K562 (cell line): ENCODE measurements at regions not wholly inside any gene's neighbourhood (a gene's known extent, or its start where the extent isn't known, plus 50 kb on each side); places are given as distances from the start of the nearest gene placed in this dataset.

Experiments
- ATAC-seq: fragments of 200-7000 bp; cut with Tn5 transposase; 3 replicates; pipeline ENCODE4 v1.9.1; 2020; ENCODE audit warnings: moderate library complexity
- BruUV-seq: library from RNA; stranded (reverse); fragments of 400-500 nt; replicated peaks from 2 replicates; lab custom pipeline; 2021; lab: Mats Ljungman, UMichigan
- CTCF ChIA-PET: fragments of 300-600 bp; formaldehyde crosslinking; extraction: SDS; loops from one replicate; lab custom pipeline; 2021; ENCODE audit warnings: low intra/inter-chr PET ratio; lab: Yijun Ruan, JAX
- POLR2A ChIA-PET: fragments of 300-600, 350-650 bp; sonication (Branson Sonifier 250); formaldehyde crosslinking; extraction: SDS; loops from one replicate; lab custom pipeline; 2021; ENCODE audit warnings: antibody characterized with exemption, inconsistent platforms; lab: Yijun Ruan, JAX
- DNase-seq, 4 experiments: peaks; one replicate each; pipeline versions ENCODE4 v3.0.0 to v3.0.0-alpha.2; 2011 to 2018; ENCODE audit warnings: low spot score in 3 of 4, mixed read lengths in 3 of 4; ENCODE audit errors: extremely low read depth in 1 of 4
- FAIRE-seq: peaks from 2 replicates; lab custom pipeline; 2011; peaks lifted over from hg19 to GRCh38; lab: Jason Lieb, UNC
- H2AFZ ChIP-seq: 2 replicates; pipeline ENCODE4 v1.6.0; 2011; ENCODE audit warnings: low read depth, low read length, control low read depth, inconsistent platforms
- H3K27ac ChIP-seq: fragments of 200-600 bp; 3 replicates; pipeline ENCODE4 v1.8.0; 2011; ENCODE audit warnings: low read depth, mild to moderate bottlenecking, control low read depth, inconsistent platforms, low read length, moderate library complexity, mixed read lengths; ENCODE audit errors: extremely low read depth
- H3K27me3 ChIP-seq, 2 experiments: fragments of 300-600 bp in 1 of 2; 2 replicates in 1 of 2; 3 replicates in 1 of 2; pipeline versions ENCODE4 v1.6.0 to v1.8.0; 2011; ENCODE audit warnings: inconsistent platforms in 2 of 2, low read length in 2 of 2, mild to moderate bottlenecking in 1 of 2, mixed read lengths in 1 of 2, moderate library complexity in 1 of 2; ENCODE audit not compliant: control insufficient read depth in 2 of 2, insufficient read depth in 2 of 2
- H3K36me3 ChIP-seq: fragments of 300-600 bp; 3 replicates; pipeline ENCODE4 v1.8.0; 2011; ENCODE audit warnings: mild to moderate bottlenecking, low read length, inconsistent platforms; ENCODE audit not compliant: control insufficient read depth, insufficient read depth
- H3K4me1 ChIP-seq, 2 experiments: fragments of 200-600 bp in 1 of 2; replicated peaks in 1 of 2; 2 replicates in 1 of 2; 3 replicates in 1 of 2; pipeline versions ENCODE4 v1.5.1 to v1.8.0; 2011; ENCODE audit warnings: inconsistent platforms in 2 of 2, low read length in 2 of 2, mild to moderate bottlenecking in 1 of 2, mixed read lengths in 1 of 2, moderate library complexity in 1 of 2; ENCODE audit not compliant: control insufficient read depth in 2 of 2, insufficient read depth in 2 of 2
- H3K4me2 ChIP-seq: 2 replicates; pipeline ENCODE4 v1.6.1; 2011; ENCODE audit warnings: low read length, control low read depth, inconsistent platforms, mixed read lengths; ENCODE audit not compliant: insufficient read depth
- H3K4me3 ChIP-seq: fragments of 200-600 bp; sonication (generic), shearing (Covaris generic); 2 replicates; pipeline ENCODE4 v1.5.1; 2016; ENCODE audit warnings: control low read depth, inconsistent platforms
- H3K79me2 ChIP-seq: fragments of 200-600 bp; 3 replicates; pipeline ENCODE4 v1.8.0; 2011; ENCODE audit warnings: low read length, inconsistent platforms; ENCODE audit not compliant: control insufficient read depth, insufficient read depth
- H3K9ac ChIP-seq, 2 experiments: 2 replicates each; pipeline versions ENCODE4 v1.6.0 to v1.6.1; 2011; ENCODE audit warnings: low read depth in 2 of 2, low read length in 2 of 2, control low read depth in 1 of 2, inconsistent platforms in 1 of 2, mild to moderate bottlenecking in 1 of 2, mixed read lengths in 1 of 2; ENCODE audit not compliant: insufficient read depth in 1 of 2
- H3K9me1 ChIP-seq: one replicate; pipeline ENCODE4 v1.6.0; 2011; ENCODE audit warnings: inconsistent platforms, mild to moderate bottlenecking, low read length, moderate library complexity; ENCODE audit not compliant: control insufficient read depth, insufficient read depth
- H3K9me3 ChIP-seq: replicated peaks from 2 replicates; pipeline ENCODE4 v1.5.1; 2011; ENCODE audit warnings: low read depth, low read length, inconsistent platforms; ENCODE audit not compliant: control insufficient read depth, insufficient read depth
- H4K20me1 ChIP-seq: replicated peaks from 2 replicates; pipeline ENCODE4 v1.6.1; 2011; ENCODE audit warnings: low read length, inconsistent platforms, mixed read lengths; ENCODE audit not compliant: control insufficient read depth, insufficient read depth
- CBX2 ChIP-seq: fragments of 200-600 bp; sonication (generic); IDR thresholded peaks from one replicate; pipeline ENCODE4 v1.6.1; 2012; ENCODE audit warnings: mild to moderate bottlenecking, low read length, inconsistent platforms; ENCODE audit not compliant: insufficient read depth, poor library complexity, severe bottlenecking
- DIDO1 ChIP-seq: fragments of 450-650 bp; IDR thresholded peaks from 2 replicates; pipeline ENCODE4 v1.6.1; 2016; ENCODE audit warnings: low read depth, missing biosample characterization, missing genetic modification characterization
- KAT2B ChIP-seq: IDR thresholded peaks from one replicate; pipeline ENCODE4 v1.6.1; 2012; ENCODE audit warnings: low read depth, mild to moderate bottlenecking, control low read depth, inconsistent platforms, low read length, moderate library complexity
- MBD1 ChIP-seq: fragments of 250-450 bp; sonication (Bioruptor Pico); IDR thresholded peaks from 2 replicates; pipeline ENCODE4 v1.8.0; 2022; ENCODE audit warnings: inconsistent platforms
- MIER1 ChIP-seq: fragments of 450-650 bp; IDR thresholded peaks from 2 replicates; pipeline ENCODE4 v1.6.1; 2016; ENCODE audit warnings: antibody characterized with exemption, mild to moderate bottlenecking, low read depth
- NCOA4 ChIP-seq: fragments of 450-650 bp; IDR thresholded peaks from 2 replicates; pipeline ENCODE4 v1.6.1; 2018; ENCODE audit warnings: mild to moderate bottlenecking; ENCODE audit not compliant: partially characterized antibody
- NR2C2 ChIP-seq, 2 experiments: fragments of 200-800 bp in 1 of 2; sonication (Bioruptor generic) in 1 of 2; sonication (generic) in 1 of 2; formaldehyde crosslinking in 1 of 2; IDR thresholded peaks; 2 replicates each; pipeline versions ENCODE4 v1.6.1 to v1.8.0; 2016 to 2022; ENCODE audit warnings: mild to moderate bottlenecking in 1 of 2, missing compliant biosample characterization in 1 of 2, missing genetic modification characterization in 1 of 2, missing genetic modification reagents in 1 of 2
- PHB2 ChIP-seq: fragments of 450-650 bp; IDR thresholded peaks from 2 replicates; pipeline ENCODE4 v1.6.1; 2017; ENCODE audit warnings: low read depth
- TAF7 ChIP-seq: fragments of 450-650 bp; IDR thresholded peaks from 2 replicates; pipeline ENCODE4 v1.6.1; 2016; ENCODE audit warnings: missing genetic modification characterization, missing compliant biosample characterization
- TCF7L2 ChIP-seq: fragments of 150-350 bp; IDR thresholded peaks from 2 replicates; pipeline ENCODE4 v1.6.1; 2016; ENCODE audit warnings: low read depth, mild to moderate bottlenecking, low read length, moderate library complexity
- TSC22D4 ChIP-seq: fragments of 450-650 bp; IDR thresholded peaks from 2 replicates; pipeline ENCODE4 v1.6.1; 2016; ENCODE audit warnings: missing genetic modification characterization, missing biosample characterization, control low read depth
- ZNF232 ChIP-seq: sonication (generic); formaldehyde crosslinking; IDR thresholded peaks from 2 replicates; pipeline ENCODE4 v1.8.0; 2022; ENCODE audit warnings: mild to moderate bottlenecking, missing genetic modification reagents
- ZNF277 ChIP-seq: fragments of 250-450 bp; sonication (Bioruptor Pico); IDR thresholded peaks from 2 replicates; pipeline ENCODE4 v1.8.0; 2022; ENCODE audit warnings: inconsistent platforms, mild to moderate bottlenecking, moderate library complexity, borderline replicate concordance
- ZNF324 ChIP-seq: fragments of 250-450 bp; sonication (Bioruptor Pico); IDR thresholded peaks from 2 replicates; pipeline ENCODE4 v1.4.0; 2020; ENCODE audit warnings: mild to moderate bottlenecking
- ZNF717 ChIP-seq: fragments of 250-450 bp; sonication (Bioruptor Pico); IDR thresholded peaks from 2 replicates; pipeline ENCODE4 v1.5.0; 2021
- ZNF766 ChIP-seq: fragments of 200-800 bp; sonication (Bioruptor generic); conservative IDR thresholded peaks from 2 replicates; pipeline ENCODE4 v1.6.1; 2016; ENCODE audit warnings: missing genetic modification characterization, missing compliant biosample characterization
- WGBS: fragments of 100-300 bp; shearing (Covaris generic); methylation state at CpG from one replicate; pipeline ENCODE4 v1.1.6; 2016; ENCODE audit warnings: low coverage, mixed read lengths; ENCODE audit not compliant: insufficient coverage; ENCODE audit errors: missing lambda C conversion rate; 5-methylcytosine and 5-hydroxymethylcytosine counted together
- in situ Hi-C: fragments of 300-500 bp; cut with MboI; formaldehyde crosslinking; loops from 4 replicates; pipeline ENCODE4 v1.15.0; 2018; ENCODE audit warnings: inconsistent platforms, mixed read lengths
- intact Hi-C: fragments of 100-400 bp; cut with micrococcal nuclease; formaldehyde crosslinking; loops from 2 replicates; pipeline ENCODE4 v1.14.2; 2022

GRCh38 chr3:30083315-30083714 lies 523.1 kb upstream of the TGFBR2 start:
- Histone ChIP-seq H3K27me3 (no peaks in the 10 kb centered on the region), H2AFZ (no peak overlapping the region), H3K36me3 (no peaks in the 10 kb centered on the region), H3K9ac (no peak overlapping the region), H3K9me3 (no peaks in the 10 kb centered on the region)
- POLR2A ChIA-PET: no interaction called here
- no TSS peak for BruUV-seq
- TF ChIP-seq ZNF766: no peak
- no peak for TF ChIP-seq MIER1
- no peak for TF ChIP-seq ZNF324 (CRISPR knock-in tag)
- TF ChIP-seq NR2C2 (CRISPR knock-in tag; IDR thresholded peaks at IDR 0.05): no peak
- no peak for TF ChIP-seq NR2C2 (tag; IDR thresholded peaks at IDR 0.05)
- no peak for TF ChIP-seq KAT2B
- no peak for TF ChIP-seq NCOA4
- no peak for TF ChIP-seq CBX2
- no peak for TF ChIP-seq TSC22D4
- no peak for TF ChIP-seq ZNF277 (CRISPR knock-in tag)
- no peak for TF ChIP-seq TAF7 (tag)
- TF ChIP-seq TCF7L2: no peak
- TF ChIP-seq ZNF232: no peak
- no peak for TF ChIP-seq ZNF717 (CRISPR knock-in tag)
- TF ChIP-seq DIDO1: no peak
- TF ChIP-seq MBD1: no peak
- no peak for TF ChIP-seq PHB2
- TF ChIP-seq, all 486 proteins: peak for 0
- ATAC-seq: no peak
- Histone ChIP-seq H3K4me3 (no peak overlapping the region), H3K79me2 (no peaks in the 10 kb centered on the region), H3K4me2 (no peak overlapping the region), H4K20me1 (no peaks in the 10 kb centered on the region), H3K27ac (no peak overlapping the region), H3K4me1 (no peaks in the 10 kb centered on the region), H3K9me1 (no peaks in the 10 kb centered on the region)
- CTCF ChIA-PET: no interaction called here
- WGBS: 2% methylated on average over 4 of the region's 4 CpGs
- in situ Hi-C loops: no loop called here
- FAIRE-seq: no peak
- DNase-seq: no peak
- intact Hi-C loops: no loop called here
